ENCODE measurements at regions not wholly inside any gene's neighbourhood (a gene's known extent, or its start where the extent isn't known, plus 50 kb on each side); places are given as distances from the start of the nearest gene placed in this dataset.

DNA sequence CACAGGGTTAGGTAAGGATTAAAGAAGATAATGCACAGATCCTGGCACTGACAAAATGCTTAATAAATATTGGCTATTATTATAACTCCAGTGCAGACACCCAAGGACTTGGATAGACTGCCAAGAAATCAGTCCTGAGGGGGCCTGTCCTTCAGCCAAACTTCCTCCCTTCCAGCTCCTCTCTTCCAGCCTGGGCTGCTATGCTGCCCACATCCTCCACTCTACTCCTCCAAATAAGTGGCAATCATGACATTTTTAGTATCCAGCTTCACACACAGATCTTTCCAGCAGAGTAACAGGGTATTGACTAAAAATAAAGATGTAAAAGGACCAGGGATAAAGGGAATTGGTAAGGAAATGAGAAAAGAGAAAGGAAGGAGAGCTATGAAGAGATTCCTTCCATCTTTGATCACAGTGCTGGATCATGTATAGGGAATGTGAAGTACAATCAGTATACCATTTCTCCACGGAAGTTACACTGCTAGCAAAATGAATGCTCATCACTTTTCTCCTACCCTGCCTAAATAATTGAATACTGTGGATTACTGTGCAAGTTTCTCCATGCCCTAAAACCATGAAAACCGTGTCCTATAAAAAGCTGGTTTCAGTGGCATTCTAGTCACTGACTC, 136.0 kb upstream of the OSMR start:
- TF ChIP-seq POLR2A (IDR thresholded peaks at IDR 0.05; ENCODE audit: low read length) (no peak), GATA1 (IDR thresholded peaks at IDR 0.05; ENCODE audit: low read depth, low read length) (no peak)
- no peak for DNase-seq

DNA sequence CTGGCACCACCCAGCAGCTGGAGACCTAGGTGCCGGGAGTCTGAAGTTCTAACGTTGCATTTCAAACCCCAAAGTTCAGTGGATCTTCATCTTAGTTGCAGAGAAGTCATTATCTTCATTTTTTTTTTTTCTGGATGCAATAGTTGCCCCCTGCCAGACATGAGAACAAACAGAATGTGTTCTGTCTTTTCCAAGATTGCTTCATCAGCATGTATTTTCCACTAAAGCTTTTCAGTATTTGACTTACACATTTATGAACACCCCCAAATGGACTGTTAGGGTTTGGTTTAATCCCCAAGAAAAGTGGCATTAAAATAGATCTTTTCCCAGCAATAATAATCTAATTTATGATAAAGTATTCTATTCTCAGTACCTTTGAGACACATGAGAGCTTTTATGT, 135.2 kb upstream of the OSMR start:
- DNase-seq: no peak
- no peak for TF ChIP-seq POLR2A (IDR thresholded peaks at IDR 0.05; ENCODE audit: low read length)
- no peak for TF ChIP-seq GATA1 (IDR thresholded peaks at IDR 0.05; ENCODE audit: low read depth, low read length)

DNA sequence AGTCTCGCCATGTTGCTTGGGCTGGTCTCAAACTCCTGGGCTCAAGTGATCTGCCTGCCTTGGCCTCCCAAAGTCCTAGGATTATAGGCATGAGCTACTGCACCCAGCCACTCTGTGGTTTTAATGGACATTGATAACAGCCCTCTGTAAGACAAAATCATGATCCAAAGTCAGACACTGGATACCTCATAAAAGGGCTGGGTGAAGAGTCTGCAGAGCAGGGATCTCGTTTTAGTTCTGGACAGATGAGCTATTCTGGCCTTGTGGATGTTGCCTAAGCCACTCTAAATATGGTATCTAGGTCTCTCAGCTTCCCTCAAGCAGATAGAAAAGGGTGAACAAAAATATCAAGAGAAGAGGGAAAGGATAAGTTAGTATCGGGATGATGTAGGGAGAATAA, 133.4 kb upstream of the OSMR start:
- TF ChIP-seq GATA1 (IDR thresholded peaks at IDR 0.05; ENCODE audit: low read depth, low read length) (no peak), POLR2A (IDR thresholded peaks at IDR 0.05; ENCODE audit: low read length) (no peak)
- DNase-seq: no peak

- DNase-seq: no peak
- no peak for TF ChIP-seq GATA1 (IDR thresholded peaks at IDR 0.05; ENCODE audit: low read depth, low read length)
- no peak for TF ChIP-seq POLR2A (IDR thresholded peaks at IDR 0.05; ENCODE audit: low read length)
Measured at GRCh38 chr5:38714240-38714639, 131.6 kb upstream of the OSMR start.

GRCh38 chr5:38714703-38715355, 131.0 kb upstream of the OSMR start:
- no peak for TF ChIP-seq POLR2A (IDR thresholded peaks at IDR 0.05; ENCODE audit: low read length)
- TF ChIP-seq GATA1 (IDR thresholded peaks at IDR 0.05; ENCODE audit: low read depth, low read length): no peak
- no peak for DNase-seq

DNA sequence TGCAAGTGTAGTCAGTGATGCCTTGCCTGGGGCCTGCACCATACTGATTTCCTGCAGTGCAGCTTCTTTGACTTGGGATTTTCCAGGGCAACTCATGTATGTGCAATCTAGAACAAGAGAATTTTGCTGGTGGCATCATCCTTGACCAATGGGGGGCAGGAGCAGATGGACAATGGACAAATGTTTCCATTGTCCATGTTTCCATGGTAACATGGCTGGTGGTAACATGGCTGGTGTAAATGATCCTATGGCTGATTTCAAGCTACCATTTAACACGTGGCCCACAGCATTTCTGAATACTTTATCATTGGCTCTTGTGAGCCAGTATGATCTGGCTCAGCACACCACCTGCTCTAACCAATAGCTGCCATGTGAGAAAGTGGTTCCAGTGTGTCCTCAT, 130.1 kb upstream of the OSMR start:
- no peak for DNase-seq
- TF ChIP-seq GATA1 (IDR thresholded peaks at IDR 0.05; ENCODE audit: low read depth, low read length) (no peak), POLR2A (IDR thresholded peaks at IDR 0.05; ENCODE audit: low read length) (no peak)

DNA sequence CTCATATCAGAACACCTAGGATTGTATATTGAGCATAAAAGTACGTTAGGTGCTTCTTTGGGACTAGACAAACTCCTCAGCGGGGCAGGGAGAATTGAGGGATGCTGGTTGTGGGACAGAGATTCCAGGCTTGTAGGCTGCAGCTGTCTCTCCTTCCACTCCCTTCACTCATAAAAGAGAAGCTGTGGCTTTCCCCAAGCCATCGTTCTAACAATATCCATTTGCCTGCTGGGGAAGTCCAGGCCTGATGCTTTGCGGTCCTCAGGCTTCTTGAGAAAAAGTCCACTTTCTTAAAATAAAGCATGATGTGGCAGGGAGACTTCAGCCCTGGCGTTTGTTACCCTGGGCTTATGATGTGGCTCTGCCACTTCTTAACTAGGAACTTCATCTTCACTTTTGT, 129.3 kb upstream of the OSMR start:
- TF ChIP-seq GATA1 (IDR thresholded peaks at IDR 0.05; ENCODE audit: low read depth, low read length) (no peak), POLR2A (IDR thresholded peaks at IDR 0.05; ENCODE audit: low read length) (no peak)
- DNase-seq: no peak

- TF ChIP-seq POLR2A (IDR thresholded peaks at IDR 0.05; ENCODE audit: low read length): no peak
- TF ChIP-seq GATA1 (IDR thresholded peaks at IDR 0.05; ENCODE audit: low read depth, low read length): no peak
- DNase-seq: no peak
Measured at GRCh38 chr5:38718771-38719391, 126.9 kb upstream of the OSMR start.

DNA sequence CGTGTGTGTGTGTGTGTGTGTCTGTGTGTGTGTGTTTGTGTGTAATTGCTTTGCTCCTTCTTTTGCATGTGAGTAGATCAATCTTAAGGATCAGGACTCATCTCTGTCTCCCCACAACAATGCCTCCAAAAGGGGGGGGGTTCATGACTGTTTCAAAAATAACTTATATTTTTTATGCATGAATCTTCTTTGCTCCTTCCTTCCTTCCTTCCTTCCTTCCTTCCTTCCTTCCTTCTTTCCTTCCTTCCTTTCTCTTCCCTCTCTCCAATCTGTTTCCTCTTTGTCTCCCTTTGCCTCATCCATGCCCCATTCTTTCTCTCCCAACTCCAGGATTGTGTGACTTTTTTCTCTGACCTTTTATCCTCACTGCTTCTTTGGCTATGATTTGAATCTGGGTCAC, 126.4 kb upstream of the OSMR start:
- DNase-seq: no peak
- TF ChIP-seq POLR2A (IDR thresholded peaks at IDR 0.05; ENCODE audit: low read length) (no peak), GATA1 (IDR thresholded peaks at IDR 0.05; ENCODE audit: low read depth, low read length) (no peak)

GRCh38 chr5:38719916-38720315, 125.9 kb upstream of the OSMR start:
- no peak for DNase-seq
- TF ChIP-seq POLR2A (IDR thresholded peaks at IDR 0.05; ENCODE audit: low read length) (no peak), GATA1 (IDR thresholded peaks at IDR 0.05; ENCODE audit: low read depth, low read length) (no peak)

DNA sequence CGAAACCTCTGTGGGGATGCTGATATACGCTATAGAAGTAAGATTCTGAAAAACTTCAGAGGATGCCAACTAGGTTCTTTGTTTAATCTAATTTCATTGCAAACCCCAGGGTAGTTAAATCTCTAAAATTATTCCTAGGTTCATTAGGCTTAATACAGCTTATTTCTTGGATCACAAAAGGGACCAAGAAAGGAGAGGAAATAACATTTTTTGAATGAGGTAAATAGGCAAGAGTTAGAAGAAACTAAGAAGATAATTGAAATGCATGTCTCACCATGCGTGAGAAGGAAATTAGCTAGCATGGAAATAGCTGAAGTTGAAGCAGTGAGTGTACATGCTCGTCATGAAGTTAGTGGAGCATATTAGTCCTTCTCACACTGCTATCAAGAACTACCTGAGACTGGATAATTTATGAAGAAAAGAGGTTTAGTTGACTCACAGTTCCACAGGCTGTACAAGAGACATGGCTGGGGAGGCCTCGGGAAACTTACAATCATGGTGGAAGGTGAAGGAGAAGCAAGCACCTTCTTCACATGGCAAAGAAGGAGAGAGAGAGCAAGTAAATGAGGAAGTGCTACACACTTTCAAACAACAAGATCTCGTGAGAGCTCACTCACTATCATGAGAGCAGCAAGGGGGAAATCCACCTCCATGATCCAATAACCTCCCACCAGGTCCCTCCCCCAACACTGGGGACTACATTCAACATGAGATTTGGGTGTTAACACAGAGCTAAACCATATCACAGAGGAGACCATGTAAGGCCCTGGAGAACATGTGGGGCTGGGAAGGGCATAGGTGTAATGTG, 125.1 kb upstream of the OSMR start:
- TF ChIP-seq GATA1 (IDR thresholded peaks at IDR 0.05; ENCODE audit: low read depth, low read length): no peak
- TF ChIP-seq POLR2A (IDR thresholded peaks at IDR 0.05; ENCODE audit: low read length): no peak
- no peak for DNase-seq

GRCh38 chr5:38722918-38723317, 122.9 kb upstream of the OSMR start:
- TF ChIP-seq POLR2A (IDR thresholded peaks at IDR 0.05; ENCODE audit: low read length) (no peak), GATA1 (IDR thresholded peaks at IDR 0.05; ENCODE audit: low read depth, low read length) (no peak)
- DNase-seq: no peak

DNA sequence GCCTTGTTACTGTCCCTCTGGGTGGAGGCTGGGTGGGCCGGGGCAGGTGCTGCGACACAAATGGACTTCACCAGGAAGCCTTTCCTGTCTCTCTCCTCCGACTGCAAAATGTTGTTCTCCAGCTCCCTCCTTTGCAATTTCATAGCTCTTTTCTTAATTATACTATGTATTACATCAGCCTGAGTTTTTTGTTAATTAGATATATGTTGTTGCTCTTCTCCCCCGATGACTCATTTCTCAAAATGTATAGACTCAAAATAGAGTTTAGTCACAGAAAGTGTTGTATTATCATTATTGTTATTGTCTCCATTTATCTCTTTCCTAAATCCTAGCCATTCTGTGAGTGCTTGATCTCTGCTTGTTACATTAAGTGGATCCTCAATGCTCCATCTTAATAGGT, 122.4 kb upstream of the OSMR start:
- no peak for DNase-seq
- TF ChIP-seq GATA1 (IDR thresholded peaks at IDR 0.05; ENCODE audit: low read depth, low read length) (no peak), POLR2A (IDR thresholded peaks at IDR 0.05; ENCODE audit: low read length) (no peak)

All from erythroblast (primary cell).